Putamen (tissue), 1 donor: ENCODE measurements at regions not wholly inside any gene's neighbourhood (a gene's known extent, or its start where the extent isn't known, plus 50 kb on each side); places are given as distances from the start of the nearest gene placed in this dataset.
"Not testable (repeated sequence)": the region's sequence is repeated elsewhere in the genome, so short reads cannot be mapped to it uniquely, and the experiment has no call there.

Experiments used
- DNase-seq: peaks from one replicate; pipeline ENCODE4 v3.0.0-alpha.2; 2016; ENCODE audit warnings: low spot score

DNA sequence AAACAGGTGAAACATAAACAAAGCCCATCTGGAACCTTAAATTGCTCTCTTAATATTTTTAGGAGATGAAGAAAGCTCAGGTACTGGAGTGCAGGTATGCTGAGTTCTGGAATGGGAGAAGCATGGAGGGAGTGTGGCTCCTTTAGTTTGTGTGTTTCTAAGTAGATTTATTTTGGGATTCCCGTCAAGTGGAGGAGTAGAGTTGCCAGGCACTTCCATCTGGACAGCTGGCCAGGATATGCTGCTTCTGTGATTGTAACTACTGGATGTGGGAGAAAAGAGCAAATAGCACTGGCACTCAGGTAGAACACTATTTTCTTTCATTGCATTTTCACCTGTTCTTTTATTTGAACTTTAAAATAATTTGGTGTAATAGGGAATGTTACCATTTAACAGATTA is 182.3 kb upstream of the MAST4 start:
- DNase-seq: no peak

DNA sequence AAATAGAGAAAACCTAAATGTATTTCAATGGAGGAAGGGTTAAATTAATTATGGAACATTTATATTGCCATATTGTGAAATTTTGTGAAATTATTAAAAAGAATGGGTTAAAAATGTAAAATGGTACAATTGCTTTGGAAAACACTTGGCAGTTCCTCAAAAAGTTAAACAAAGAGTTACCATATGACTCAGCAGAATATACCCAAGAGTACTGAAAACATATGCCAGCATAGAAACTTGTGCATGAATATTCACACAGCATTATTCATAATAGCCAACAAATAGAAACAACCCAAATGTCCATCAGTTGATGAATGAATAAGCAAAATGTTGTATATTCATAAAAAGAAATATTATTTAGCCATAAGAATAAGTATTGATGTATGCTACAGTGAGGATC is 181.0 kb upstream of the MAST4 start:
- DNase-seq: no peak

DNA sequence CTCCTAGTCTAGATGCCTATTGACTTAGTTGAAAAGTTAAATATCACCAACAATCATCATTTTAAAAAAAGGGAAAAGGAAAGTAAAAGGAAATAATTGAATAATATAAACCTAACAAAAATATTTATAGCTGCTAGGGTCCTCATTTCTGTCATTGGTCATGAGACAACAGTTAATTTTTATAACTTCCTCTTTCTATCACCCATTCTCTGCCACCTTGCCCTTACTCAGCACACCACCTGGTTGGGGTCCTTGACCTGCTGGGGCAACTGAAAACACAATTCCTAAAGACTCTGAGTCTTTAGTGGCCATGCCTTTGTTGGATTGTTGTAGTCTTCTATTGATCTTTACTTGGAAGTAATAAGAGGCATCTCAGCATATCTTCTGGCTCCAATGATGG is 179.5 kb upstream of the MAST4 start:
- no peak for DNase-seq

DNA sequence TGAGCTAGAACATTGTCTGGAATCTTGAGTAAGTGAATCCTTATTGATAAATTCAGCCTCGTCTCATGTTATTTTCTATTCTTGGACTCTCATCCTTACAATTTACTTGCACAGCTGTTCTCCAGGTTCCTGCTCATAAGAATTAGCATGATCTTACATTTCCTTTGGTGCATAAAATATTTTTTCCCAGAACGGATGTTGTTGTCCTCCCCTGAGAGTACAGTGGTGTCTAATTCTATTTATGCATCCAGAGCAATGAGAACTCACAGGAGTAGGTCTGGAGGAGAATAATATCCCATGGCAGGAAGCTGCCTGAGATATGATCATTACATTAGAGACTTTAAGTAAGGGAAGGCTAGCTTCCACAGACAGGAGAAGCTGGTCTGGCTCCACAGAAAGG is 178.4 kb upstream of the MAST4 start:
- no peak for DNase-seq

DNA sequence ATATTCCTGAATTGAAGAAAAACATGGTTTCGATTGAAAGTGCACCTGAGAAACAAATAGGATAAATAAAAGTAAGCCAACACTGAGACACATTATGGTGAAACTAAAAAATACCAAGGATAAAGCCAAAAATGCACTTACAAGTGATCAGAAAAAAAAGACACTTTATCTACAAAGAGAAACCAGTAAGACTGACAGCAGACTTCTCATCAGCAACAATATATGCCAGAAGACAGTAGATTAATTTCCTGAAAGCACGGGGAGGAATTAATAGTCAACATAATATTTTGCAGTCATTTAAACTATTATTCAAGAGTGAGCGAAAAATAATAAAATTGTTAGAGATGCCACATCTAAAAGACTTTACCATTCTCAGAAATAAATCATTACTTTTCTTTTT is 172.7 kb upstream of the MAST4 start:
- no peak for DNase-seq

DNA sequence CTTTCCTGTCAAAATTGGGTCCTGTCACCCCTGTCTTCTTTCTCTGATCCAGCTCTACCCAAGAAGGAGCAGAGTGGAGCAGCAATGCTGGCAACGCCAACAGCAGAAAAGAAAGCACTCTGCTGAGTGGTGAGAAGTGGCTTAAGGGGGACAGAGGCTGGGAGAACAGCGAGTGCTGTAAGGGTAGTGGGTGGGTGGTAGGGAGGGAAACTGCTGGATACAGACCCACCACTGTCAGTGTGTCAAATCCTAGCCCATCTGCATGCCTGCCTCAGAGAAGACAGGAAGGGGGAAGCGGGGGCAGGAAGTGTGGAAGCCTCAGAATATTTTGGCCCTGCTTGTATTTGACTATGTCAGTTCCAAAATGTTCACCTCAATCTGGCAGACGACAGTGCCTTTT is 170.4 kb upstream of the MAST4 start:
- no peak for DNase-seq

DNA sequence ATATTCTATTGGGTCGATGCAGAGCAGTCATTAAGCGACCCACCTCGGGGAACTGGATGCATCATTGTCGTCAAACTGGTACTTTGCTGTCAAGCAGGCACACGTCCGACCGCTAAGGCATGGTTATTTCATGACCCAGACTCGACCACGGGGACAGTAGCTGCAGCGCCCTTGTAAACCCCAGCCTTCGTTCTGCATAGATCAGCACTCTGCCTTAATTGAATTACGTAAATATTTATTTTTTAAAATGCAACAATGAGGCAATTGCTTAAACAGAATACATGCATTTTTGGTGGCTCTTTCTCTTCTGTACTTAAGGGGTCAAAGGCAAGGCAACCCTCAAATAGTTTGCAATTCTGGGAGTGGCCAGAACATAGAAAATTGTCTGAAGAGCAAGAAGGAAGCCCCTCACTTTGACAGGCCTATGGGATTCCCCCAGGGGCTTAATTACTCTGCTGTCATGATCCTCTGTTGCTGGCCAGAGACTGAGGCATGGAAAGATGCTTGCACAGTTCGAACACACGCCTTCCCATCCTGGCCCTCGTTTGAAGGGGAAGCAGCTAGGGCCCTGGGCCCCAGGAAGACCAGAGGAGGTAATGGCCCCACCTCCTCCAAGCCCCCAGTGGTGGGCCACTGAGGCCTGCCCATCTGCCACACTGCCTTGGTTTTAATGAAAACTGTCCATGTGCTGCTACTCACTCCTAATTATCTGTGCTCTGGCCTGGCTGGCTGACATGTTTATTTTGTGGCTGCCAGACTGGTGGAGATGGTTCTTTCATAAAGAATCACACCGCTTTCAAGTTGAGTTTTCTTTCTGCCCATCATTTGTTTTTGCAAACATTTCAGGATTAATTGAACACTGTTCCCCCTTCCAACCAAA is 169.7 kb upstream of the MAST4 start:
- DNase-seq: no peak

DNA sequence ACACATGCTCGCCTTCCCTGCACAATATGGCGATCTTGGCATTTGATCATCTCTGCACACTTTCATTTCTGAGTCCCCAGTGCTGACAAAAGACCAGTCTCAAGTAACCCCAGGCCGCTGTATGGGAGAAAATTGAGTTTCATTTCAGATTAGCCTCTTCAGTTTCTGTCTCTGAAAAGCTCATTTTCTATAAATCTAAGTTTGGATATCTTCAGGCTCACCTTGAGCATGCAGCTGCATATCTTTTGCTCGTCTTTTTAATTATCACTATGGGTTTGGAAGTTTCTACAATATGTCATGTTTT is 169.1 kb upstream of the MAST4 start:
- no peak for DNase-seq

DNA sequence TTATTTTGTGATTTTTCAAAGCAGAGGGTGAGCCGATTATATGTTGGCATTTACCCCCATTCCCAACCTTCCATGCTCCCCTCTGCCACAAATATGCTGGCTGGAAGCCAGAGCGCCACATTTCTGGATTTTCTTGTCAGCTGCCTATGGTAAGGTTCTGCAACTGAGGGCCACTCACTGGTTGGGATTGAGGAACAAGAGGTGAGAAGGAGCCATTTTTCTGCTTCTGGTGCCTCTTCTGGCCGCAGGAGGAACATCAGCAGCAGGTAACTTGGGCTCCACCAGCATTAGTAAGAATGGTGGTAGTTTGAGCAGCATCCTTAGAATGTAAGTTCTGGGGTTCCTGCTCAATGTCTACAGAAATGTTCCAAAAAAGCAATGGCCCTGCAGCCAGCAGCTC is 159.5 kb upstream of the MAST4 start:
- DNase-seq: no peak

DNA sequence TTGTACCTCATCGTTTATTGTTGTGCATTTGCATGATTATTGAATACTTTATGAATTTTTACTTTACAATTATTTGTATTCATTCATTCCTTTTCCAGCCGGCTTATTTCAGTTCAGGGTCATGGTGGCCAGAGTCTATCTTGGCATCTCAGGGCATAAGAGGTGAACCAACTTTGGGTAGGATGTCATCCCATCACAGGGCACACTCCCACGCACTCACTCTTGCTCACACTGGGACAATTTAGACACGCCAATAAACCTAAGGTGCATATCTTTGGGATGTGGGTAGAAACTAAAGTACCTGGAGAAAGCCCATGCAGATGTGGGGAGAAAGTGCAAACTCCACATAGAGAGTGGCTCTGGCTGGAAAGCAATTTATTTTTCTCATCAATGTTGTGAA is 158.1 kb upstream of the MAST4 start:
- DNase-seq: no peak

DNA sequence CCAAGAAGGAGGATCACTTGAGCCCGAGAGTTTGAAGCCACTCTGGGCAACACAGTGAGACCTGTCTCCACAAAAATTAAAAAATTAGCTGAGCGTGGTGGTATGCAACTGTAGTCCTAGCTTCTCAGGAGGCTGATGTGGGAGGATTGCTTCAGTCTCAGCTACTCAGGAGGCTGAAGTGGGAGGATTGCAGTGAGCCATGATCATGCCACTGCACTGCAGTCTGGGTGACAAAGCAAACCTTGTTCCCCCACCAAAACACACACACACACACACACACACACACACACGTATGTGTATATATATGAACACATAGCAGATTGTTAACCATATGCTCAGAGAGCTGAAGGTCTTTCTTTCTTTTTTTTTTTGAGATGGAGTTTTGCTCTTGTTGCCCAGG is 157.5 kb upstream of the MAST4 start:
- DNase-seq: no peak

DNA sequence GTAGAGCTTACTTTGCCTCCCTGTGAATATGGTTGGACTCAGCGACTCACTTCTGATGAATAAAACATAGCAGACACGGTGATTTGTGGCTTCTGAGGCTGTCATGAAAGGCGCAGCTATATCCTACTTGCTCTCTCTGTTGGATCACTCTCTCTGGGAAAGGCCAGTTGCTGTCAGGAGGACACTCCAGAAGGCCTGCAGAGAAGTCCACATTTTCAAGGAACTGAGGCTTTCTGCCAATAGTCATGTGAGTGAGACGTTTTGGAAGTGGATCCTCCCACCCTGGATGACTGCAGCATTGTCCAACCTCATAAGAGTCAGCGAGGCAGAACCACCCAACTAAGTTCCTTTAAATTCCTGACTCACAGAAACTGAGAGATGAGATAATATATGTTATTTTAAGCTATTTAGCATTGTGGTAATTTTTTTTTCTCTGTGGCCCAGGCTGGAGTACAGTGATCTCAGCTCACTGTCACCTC is 156.0 kb upstream of the MAST4 start:
- DNase-seq: no peak

DNA sequence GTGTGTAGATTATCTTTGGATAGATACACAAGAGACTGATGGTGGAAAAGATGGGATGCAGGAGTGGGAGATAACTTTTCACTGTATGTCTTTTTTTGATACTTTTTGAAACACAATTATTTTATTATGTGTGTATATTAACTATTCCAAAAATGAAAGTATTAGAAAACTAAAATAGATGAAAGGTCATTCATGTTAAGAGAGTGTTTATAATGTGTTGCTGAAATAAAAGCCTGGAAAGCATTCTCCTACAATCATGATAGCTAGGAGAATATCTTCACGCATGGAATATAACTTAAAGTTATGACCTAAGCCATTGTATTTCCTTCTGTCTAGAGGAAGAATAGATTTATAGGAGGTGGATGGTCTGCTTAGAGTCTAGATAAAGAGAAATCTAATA is 154.8 kb upstream of the MAST4 start:
- no peak for DNase-seq

DNA sequence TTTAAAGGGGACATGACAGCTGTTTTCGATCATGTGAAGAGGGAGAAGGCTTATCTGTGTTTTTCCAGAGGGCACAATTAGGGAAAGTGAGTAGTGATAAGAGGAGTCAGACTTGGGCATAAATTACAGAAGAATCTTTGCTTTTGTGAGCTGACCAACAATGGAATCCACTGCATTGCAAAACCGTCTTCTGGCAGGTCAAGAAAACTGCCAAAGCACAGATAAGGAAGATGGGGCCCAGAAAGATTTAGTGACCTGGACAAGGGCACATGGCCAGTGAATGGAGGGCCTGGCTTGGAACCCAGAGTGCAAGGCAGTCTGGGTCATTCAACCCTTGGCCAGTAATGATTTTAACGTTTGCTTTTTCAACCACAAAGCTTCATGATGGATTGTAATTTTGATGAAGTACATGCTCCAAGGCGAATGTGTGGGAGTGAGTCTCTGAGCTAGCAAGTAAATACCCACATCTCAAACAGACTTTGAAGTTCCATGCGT is 153.2 kb upstream of the MAST4 start:
- DNase-seq: no peak

DNA sequence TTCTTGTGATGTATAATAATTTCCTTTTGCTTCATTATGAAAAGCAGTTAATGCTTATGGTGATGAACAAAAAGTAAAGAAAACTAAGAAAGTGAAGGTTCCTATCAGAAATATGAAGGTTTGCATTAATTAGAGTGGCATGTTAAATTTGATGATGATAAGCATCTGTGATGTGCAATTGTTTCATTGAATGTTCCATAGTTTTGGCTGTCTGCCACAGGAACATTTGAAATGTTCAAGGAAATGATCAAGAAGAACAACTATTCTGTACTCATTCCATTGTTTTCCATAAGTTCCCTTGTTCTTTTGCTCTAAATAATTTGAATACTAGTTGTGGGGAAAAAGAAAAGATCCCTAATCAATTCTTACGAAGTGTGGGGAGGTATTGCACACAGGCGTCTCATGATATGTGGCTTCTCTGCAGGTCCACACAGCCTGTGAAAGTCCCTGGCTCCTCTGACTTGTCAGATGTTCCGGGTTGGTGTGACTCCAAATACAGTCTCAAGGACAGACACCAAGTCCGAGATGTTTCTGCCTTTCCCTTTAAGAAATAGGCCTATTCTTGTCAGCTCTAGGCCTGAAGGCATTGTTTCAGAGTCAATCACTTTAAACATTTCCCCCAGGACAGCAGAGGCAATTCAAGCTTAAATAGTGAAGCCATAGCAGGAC is 152.6 kb upstream of the MAST4 start:
- DNase-seq: no peak

DNA sequence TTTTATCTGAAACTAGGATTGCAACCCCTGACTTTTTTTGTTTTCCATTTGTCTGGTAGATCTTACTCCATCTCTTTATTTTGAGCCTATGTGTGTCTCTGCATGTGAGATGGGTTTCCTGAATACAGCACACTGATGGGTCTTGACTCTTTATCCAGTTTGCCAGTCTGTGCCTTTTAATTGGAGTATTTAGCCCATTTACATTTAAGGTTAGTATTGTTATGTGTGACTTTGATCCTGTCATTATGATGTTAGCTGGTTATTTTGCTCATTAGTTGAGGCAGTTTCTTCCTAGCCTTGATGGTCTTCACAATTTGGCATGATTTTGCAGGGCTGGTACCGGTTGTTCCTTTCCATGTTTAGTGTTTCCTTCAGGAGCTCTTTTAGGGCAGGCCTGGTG is 148.1 kb upstream of the MAST4 start:
- DNase-seq: not testable (repeated sequence)

DNA sequence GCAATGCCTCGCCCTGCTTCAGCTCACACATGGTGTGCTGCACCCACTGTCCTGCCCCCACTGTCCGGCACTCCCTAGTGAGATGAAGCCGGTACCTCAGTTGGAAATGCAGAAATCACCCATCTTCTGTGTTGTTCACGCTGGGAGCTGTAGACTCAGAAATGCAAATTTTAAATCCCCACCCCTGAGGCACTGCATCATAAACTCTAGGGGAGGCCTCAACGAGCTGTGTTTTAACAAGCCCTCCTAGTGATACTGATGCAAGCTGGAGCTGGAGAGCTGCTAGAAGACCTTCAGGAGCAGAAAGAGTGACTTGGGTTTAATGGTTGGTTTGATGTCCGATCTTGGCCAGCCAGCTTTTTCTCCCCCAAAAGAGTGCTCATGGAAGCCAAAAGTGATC is 146.0 kb upstream of the MAST4 start:
- DNase-seq: no peak

DNA sequence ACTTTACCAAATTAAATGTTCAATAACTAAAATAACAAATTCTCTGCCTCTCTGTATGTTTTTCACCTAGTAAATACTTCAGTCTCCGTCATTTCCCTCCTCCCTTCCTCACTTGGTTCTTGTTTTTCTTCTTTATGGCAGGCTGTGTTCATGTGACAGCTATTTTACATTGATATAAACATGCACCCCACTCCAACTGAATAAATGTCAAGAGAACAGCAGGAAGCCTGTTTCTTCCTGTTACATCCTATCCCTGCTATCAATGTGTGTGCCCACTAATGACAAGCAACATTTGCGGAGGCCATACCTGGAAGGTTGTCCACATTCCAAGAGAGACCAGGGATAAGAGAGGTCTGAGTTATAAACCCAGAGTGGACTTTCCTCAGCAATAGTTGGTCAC is 145.2 kb upstream of the MAST4 start:
- no peak for DNase-seq

DNA sequence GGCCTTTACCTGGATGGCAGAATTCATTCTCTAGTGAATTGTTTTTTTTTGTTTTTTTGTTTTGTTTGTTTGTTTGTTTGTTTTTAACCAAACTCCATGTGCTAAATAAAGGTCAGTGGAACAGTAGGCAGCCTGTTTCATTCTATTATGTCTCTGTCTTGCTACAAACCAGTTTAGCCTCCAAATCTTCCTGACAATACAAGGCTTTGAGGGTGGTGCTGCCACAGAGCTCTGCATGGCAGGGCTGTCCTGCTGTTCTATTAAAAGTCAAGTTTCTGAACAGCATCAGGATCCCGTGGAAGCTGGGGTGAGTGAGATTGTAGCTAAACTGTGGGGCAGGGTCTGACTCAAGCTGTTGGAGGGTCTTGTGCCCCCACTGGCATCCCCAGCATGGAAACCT is 144.1 kb upstream of the MAST4 start:
- DNase-seq: no peak

DNA sequence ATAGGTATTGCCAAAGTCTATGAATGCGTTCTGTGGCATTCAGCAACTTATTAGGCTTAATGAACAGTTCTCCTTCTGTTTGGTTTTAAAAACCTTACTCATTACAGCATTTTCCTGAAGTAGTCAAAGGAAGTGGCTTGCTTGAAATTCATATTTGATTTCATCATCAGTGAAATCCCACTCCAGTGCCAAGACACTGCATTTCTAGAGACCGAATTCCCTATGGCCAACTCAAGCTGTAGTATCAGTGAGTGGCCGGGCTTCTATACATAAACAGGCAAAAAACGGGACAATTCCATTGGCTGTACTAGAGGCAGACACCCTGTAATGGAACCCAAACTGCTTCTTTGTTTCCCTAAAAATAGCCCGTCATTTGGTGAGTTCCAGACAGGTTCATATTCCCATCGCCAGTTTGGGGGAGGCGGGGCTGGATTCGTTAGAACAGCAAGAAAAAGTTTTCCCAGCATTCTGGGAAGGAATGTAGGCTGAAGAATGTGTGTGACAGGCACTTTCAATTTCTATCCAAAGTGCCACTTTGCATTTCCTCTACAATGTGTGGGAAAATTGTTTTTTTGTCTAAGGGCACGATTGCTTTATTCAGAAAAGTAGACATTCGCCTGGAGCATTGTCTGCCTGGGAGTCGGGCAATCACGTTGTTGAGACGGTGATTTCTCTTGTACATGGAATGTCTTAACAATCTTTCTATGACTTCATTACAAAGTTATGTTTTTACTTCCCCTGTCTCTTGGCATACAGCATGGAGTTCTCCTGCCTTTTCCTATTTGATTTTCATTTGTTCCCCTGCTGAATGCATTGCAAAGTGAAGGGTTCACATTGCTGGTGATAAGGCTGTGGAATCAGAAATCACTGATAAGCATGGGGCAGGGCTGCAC is 141.8 kb upstream of the MAST4 start:
- no peak for DNase-seq

DNA sequence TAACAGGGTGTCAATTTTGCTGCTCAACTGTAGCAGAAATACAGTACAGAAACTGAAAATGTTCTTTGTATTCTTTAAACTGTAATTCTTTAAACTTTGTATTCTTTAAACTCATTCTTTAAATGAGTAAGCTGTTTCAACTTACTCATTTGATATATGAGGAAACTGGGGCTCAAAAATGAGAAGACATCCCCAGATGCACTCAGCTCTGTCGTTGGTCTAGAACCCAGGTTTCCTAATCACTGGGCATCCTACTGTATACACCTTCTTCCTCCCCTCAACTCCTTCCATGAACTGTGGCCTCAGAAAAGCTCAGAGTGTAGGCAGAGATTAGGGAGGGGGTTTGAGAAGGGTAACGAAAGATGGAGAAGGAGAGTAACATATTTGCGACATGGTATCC is 136.5 kb upstream of the MAST4 start:
- no peak for DNase-seq

DNA sequence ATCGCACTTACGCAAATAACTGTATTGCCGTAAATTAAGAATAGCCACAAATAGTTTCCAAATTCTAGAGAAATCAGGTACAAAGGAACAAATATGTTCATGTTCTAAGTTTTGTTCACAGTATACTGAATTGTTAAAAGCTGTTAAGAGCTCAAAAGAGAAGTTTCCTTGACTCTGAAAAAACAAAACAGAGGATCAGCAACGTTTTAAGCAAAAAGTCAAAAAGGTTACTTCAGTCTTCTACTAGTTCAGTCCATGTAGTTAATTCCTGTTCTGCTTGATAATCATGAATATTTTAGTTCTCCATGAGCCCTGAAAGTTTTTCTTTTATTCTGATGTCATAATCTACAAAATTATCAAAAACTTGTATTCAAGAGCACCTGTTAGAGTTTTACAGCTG is 128.6 kb upstream of the MAST4 start:
- no peak for DNase-seq

DNA sequence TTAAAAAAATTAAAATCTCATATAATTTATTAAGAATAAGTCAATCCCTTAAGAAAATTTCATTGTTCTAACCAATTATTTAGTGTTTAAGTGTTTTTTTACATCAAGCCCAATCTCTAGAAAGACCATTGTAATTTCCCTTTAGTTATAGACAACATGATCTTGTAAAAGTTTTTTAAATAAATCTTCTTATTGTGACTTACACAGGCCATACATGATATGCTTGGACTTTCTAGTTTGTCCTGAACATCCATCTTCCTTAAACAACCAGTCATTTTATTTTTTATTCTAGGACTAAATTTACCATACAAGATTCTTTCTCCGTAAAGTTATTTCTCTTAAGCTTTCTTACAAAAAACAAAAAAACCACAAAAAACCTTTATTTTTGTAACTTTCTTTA is 126.5 kb upstream of the MAST4 start:
- DNase-seq: no peak
